WI38 (cell line): ENCODE measurements at regions not wholly inside any gene's neighbourhood (a gene's known extent, or its start where the extent isn't known, plus 50 kb on each side); places are given as distances from the start of the nearest gene placed in this dataset.
"Not testable (repeated sequence)": the region's sequence is repeated elsewhere in the genome, so short reads cannot be mapped to it uniquely, and the experiment has no call there.

ENCODE experiments used
- H3K4me3 ChIP-seq: 2 replicates; pipeline ENCODE4 v1.5.1; 2011; ENCODE audit warnings: low read depth, mild to moderate bottlenecking, control low read depth, low read length
- TF ChIP-seq, protein P1 (sequence below): IDR thresholded peaks from 2 replicates; pipeline ENCODE4 v1.5.1; 2012; ENCODE audit warnings: low read depth, mild to moderate bottlenecking, control low read depth, low read length

DNA sequence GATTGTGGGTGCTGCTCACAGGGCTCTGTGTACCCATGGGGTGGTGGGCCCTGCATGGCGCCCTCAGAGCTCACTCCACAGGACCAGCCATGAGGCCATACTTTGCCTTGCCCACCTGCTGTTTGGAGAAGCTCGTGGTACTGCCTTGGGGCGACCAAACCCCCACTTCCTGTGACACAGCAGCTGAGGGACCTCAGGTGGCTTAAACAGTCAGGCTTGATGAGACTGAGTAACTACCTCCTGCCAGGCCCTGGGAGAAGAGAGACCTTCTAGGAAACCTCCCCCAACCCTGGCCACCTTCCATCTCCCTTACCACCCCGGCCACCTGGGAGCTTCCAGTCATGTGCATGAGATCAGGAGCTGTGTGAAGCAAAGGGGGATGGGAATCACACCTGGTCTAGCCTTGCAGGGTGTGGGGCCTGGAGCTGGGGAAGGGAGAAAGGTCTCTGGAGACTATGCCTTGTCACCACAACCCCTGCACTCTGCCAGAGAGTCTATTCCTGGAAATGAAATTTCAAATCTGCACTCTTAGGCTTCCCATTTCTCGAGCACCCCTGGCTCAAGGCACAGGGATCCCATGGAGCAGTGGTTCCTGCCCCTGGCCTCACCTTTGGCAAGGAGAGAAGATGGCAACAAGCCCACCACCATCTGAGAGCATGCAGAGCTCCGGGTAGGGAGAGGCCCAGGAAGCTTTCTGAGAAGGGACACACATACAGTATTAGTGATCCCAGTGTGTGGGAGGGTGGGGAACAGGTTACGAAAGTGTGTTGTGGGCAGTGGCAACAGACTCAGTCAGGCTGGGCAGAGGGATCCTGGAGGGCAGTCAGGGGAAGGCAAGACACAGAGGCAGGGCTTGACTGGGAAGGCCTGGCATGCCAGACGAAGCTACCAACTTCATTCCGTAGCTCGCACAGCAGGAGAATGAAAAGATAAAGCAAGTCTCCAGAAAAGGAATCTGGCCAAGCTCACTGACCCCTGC is 125.0 kb downstream of the URI1 start:
- TF ChIP-seq, protein P1, sequence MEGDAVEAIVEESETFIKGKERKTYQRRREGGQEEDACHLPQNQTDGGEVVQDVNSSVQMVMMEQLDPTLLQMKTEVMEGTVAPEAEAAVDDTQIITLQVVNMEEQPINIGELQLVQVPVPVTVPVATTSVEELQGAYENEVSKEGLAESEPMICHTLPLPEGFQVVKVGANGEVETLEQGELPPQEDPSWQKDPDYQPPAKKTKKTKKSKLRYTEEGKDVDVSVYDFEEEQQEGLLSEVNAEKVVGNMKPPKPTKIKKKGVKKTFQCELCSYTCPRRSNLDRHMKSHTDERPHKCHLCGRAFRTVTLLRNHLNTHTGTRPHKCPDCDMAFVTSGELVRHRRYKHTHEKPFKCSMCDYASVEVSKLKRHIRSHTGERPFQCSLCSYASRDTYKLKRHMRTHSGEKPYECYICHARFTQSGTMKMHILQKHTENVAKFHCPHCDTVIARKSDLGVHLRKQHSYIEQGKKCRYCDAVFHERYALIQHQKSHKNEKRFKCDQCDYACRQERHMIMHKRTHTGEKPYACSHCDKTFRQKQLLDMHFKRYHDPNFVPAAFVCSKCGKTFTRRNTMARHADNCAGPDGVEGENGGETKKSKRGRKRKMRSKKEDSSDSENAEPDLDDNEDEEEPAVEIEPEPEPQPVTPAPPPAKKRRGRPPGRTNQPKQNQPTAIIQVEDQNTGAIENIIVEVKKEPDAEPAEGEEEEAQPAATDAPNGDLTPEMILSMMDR = no peak

DNA sequence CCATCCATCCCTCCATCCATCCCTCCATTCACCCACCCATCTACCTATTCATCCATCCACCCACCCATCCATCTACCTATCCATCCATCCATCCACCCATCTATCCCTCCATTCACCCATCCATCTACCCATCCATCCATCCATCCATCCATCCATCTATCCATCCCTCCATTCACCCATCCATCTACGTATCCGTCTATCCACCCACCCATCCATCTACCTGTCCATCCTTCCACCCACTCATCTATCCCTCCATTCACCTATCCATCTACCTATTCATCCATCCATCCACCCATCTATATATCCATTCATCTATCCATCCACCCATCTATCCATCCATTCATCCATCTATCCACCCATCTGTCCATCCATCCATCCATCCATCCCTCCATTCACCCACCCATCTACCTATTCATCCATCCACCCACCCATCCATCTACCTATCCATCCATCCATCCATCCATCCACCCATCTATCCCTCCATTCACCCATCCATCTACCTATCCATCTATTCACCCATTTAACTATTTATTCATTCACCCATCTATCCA is 126.0 kb downstream of the URI1 start:
- not testable (repeated sequence) for H3K4me3 ChIP-seq

More for the DNA sequence above, 125.0 kb downstream of the URI1 start:
- no peak overlapping the region for H3K4me3 ChIP-seq

DNA sequence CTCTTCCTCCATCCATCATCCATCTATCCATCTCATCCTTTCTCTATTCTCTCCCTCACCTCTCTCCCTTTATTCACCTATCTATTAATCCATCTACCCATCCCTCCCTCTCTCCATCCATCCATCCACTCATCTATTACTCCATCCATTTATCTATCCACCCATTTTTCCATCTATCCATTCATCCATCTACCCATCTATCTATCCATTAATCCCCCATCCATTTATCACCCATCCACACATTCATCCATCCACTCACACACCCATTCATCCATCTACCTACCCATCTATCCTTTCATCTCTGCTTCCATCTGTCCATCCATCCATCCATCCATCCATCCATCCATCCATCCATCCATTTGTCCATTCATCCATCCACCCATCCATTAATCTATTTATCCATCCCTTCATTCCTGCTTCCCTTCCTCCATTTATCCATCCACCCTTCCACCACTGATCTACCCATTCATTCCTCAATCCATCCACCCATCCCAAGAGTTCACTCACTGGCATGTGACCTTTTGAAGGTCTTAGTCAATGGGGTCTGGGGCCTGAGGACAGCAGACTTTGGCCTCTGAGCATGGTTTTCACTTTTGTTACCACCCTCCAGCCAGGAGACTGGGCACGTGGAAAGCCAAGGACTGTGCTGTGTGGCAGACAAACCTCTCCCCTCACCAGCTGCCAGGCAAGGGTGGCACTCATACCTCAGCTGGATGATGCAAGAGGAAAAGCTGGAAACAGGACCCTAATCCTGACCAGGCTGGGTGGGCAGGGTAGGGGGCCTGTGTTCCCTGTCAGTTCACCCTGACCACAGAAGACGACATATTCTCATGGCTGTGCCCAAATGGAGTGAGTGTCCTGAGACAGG is 126.7 kb downstream of the URI1 start:
- H3K4me3 ChIP-seq = no peak overlapping the region
- TF ChIP-seq, protein P1 = no peak

DNA sequence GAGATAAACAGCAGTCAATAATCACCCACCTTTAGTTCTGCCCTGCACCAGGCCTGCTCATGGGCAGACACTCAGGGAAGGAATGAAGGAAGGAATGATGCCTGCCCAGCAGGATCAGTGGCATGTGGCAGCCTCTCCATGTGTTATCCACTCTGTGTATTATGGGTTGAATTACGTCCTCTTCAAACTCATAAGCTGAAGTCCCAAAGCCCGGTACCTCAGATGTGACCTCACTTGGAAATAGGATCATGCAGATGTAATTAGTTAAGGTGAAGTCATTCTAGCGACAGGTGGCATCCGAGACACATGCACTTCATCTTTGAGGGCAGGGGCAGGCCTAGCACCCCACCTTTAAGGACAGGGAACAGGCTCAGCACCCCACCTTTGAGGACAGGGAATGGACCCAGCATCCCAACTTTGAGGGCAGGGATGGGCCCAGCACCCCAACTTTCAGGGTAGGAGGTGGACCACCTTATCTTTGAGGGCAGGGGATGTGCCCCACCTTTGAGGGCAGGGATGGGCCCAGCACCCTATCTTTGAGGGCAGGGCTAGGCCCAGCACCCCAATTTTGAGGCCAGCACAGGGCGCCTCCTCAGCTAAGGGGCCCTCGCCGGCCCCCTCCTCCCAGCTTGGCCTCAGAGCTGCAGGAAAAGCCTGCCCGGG is 127.6 kb downstream of the URI1 start:
- TF ChIP-seq, protein P1 = no peak
- no peak overlapping the region for H3K4me3 ChIP-seq

DNA sequence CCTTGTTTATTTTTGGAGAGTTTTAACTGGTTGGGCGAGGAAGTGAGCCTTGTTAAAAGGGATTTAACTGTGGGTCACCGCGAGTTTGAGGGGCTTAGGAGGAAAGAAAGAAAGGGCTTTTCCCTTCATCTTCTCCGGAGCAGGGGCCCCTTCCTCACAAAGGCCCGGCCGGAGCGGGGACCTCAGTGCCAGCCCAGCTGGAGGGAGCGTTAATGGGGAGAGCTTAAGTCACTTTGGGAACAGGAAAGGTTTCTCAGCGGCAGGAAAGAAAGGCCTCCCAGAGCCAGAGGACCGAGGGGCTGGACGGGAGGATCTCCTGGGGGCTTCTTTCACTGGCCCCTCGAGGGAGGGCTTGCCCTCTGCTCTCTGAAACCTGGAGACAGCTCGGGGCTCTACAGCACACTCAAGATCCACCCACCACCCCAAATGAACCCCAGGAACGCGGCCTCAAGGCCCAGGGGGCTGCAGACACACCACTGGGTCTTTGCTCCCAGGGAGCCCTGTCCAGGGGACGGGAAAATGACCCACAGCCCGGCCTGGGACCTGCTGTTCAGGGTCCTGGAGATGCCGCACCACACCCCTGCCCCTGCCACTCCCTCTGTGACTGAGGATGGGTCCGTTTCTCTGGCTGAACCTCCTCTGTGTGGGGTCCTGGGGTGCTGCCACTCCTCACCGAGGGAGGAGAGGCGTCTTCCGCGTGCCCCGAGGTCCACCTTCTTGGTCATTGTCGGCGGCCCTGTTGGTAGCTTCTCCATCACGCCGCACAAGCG is 128.3 kb downstream of the URI1 start:
- H3K4me3 ChIP-seq = no peak overlapping the region
- TF ChIP-seq, protein P1 = no peak

DNA sequence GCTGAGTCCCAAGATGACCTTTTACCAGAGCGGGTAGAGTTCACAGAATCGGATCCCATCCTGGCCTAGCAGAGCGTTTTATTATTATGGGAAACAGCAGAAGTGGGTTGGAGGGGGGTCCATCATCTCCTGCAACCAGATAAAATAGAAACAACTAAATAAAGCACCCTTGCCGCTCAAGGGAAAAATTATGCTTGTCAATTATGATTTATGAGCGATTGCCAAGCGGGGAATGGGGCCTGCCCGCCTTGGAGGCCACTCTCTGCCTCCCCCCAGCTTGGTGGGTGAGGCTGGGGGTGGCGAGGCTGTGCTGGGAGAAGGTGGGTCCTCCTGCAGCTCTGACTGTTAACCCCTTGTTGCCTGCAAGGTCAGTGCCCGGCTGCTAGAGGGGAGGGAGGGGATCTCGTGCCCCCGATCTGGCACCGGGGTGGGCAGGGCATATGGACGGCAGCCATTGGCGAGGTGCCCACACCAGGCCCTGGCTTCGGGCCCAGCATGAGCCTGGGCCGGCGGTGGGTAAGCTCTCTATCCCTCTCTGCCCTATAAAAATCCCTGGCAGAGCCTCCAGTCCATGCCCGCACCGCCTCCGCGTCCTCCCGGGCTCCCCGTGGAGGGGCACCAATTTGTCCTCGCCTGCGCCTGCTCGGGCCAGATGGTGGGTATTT is 129.1 kb downstream of the URI1 start:
- TF ChIP-seq, protein P1 = no peak

More for the DNA sequence above, 129.1 kb downstream of the URI1 start:
- H3K4me3 ChIP-seq = no peak overlapping the region
